H1 (cell line): ENCODE measurements at regions not wholly inside any gene's neighbourhood (a gene's known extent, or its start where the extent isn't known, plus 50 kb on each side); places are given as distances from the start of the nearest gene placed in this dataset.

Experiments used
- ASH2L ChIP-seq: fragments of 200-600, 300-600 bp; sonication (generic); IDR thresholded peaks from one replicate; pipeline ENCODE4 v1.7.1; 2017; ENCODE audit warnings: low read length
- CEBPB ChIP-seq: IDR thresholded peaks from 2 replicates; pipeline ENCODE4 v1.6.1; 2012; ENCODE audit warnings: low read depth, low read length
- EP300 ChIP-seq, 2 experiments: IDR thresholded peaks; 1 replicate in 1 of 2; 2 replicates in 1 of 2; pipeline ENCODE4 v1.6.1; 2011 to 2012; ENCODE audit warnings: low read depth in 2 of 2, low read length in 2 of 2, mild to moderate bottlenecking in 2 of 2, borderline replicate concordance in 1 of 2, inconsistent platforms in 1 of 2, moderate library complexity in 1 of 2
- EZH2 ChIP-seq: fragments of 200-600 bp; sonication (generic); IDR thresholded peaks from 2 replicates; pipeline ENCODE4 v1.7.1; 2012; ENCODE audit warnings: low read depth, mild to moderate bottlenecking, moderate library complexity, low read length, inconsistent platforms; ENCODE audit not compliant: severe bottlenecking
- POLR2A ChIP-seq, 2 experiments: IDR thresholded peaks; 1 replicate in 1 of 2; 2 replicates in 1 of 2; pipeline ENCODE4 v1.6.1; 2011; ENCODE audit warnings: low read depth in 2 of 2, low read length in 2 of 2, mild to moderate bottlenecking in 2 of 2; ENCODE audit errors: control extremely low read depth in 1 of 2
- POLR2AphosphoS5 ChIP-seq: IDR thresholded peaks from 2 replicates; pipeline ENCODE4 v1.6.1; 2011; ENCODE audit warnings: low read depth, low read length
- SP1 ChIP-seq: IDR thresholded peaks from 2 replicates; pipeline ENCODE4 v1.6.1; 2011; ENCODE audit warnings: low read depth, low read length
- TF ChIP-seq, protein P1 (sequence below), 3 experiments: IDR thresholded peaks; 1 replicate in 2 of 3; 2 replicates in 1 of 3; pipeline versions ENCODE4 v1.5.1 to v1.6.1; 2011; ENCODE audit warnings: low read length in 3 of 3, mild to moderate bottlenecking in 3 of 3, inconsistent platforms in 2 of 3, low read depth in 1 of 3, moderate library complexity in 1 of 3; ENCODE audit not compliant: insufficient read depth in 1 of 3; ENCODE audit errors: control extremely low read depth in 1 of 3

GRCh38 chr17:33990943-33991706, 264.0 kb upstream of the CCL2 start:
- TF ChIP-seq, protein P1, sequence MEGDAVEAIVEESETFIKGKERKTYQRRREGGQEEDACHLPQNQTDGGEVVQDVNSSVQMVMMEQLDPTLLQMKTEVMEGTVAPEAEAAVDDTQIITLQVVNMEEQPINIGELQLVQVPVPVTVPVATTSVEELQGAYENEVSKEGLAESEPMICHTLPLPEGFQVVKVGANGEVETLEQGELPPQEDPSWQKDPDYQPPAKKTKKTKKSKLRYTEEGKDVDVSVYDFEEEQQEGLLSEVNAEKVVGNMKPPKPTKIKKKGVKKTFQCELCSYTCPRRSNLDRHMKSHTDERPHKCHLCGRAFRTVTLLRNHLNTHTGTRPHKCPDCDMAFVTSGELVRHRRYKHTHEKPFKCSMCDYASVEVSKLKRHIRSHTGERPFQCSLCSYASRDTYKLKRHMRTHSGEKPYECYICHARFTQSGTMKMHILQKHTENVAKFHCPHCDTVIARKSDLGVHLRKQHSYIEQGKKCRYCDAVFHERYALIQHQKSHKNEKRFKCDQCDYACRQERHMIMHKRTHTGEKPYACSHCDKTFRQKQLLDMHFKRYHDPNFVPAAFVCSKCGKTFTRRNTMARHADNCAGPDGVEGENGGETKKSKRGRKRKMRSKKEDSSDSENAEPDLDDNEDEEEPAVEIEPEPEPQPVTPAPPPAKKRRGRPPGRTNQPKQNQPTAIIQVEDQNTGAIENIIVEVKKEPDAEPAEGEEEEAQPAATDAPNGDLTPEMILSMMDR (IDR thresholded peaks at IDR 0.05; ENCODE audit: control extremely low read depth in 1 of 3, insufficient read depth in 1 of 3, low read depth in 1 of 3, low read length in 3 of 3) = no peak
- TF ChIP-seq CEBPB (no peak), EP300 (IDR thresholded peaks at IDR 0.05; ENCODE audit: borderline replicate concordance in 1 of 2, low read depth in 2 of 2, low read length in 2 of 2) (no peak), POLR2A (IDR thresholded peaks at IDR 0.05; ENCODE audit: control extremely low read depth in 1 of 2, low read depth in 2 of 2, low read length in 2 of 2) (no peak), ASH2L (no peak), EZH2 (no peak), SP1 (no peak), POLR2AphosphoS5 (no peak)
